ENCODE measurements at regions not wholly inside any gene's neighbourhood (a gene's known extent, or its start where the extent isn't known, plus 50 kb on each side); places are given as distances from the start of the nearest gene placed in this dataset.

- Histone ChIP-seq H3K9me3 (replicated peaks; ENCODE audit: control insufficient read depth, low read depth, low read length) (no peaks in the 10 kb centered on the region), H3K4me1 (ENCODE audit: control insufficient read depth, insufficient read depth, low read length) (no peaks in the 10 kb centered on the region), H3K27ac (ENCODE audit: low read length) (no peak overlapping the region), H3K36me3 (ENCODE audit: control insufficient read depth, insufficient read depth, low read length) (no peaks in the 10 kb centered on the region), H3K27me3 (ENCODE audit: control insufficient read depth, insufficient read depth, low read length) (no peaks in the 10 kb centered on the region), H3K4me3 (ENCODE audit: low read length) (no peak overlapping the region)
- DNase-seq, result no peak
- 73% methylated on average over 1 of the region's 2 CpGs for WGBS (ENCODE audit: insufficient coverage)
These were observed 768.1 kb upstream of the LRFN5 start for GRCh38 chr14:40838601-40839000.

DNA sequence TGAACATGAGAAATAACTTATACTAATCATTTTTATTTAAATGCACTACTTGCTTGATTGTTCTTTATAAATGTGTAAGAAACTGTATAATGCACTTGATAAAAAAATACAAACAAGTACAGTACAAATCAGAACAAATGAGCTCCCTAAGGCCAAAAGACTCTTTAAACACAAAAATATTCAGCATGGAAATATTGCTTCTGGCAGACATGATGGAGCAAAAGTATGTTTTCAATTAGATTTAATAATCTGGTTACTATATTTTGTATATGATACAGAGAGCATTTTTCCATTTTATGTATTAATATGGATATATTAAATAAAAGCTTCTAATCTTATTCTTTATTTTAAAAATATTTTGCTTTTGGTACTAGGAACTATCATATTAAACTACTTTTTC, 800.2 kb upstream of the LRFN5 start:
- Histone ChIP-seq H3K36me3 (ENCODE audit: control insufficient read depth, insufficient read depth, low read length) (no peaks in the 10 kb centered on the region), H3K27ac (ENCODE audit: low read length) (no peak overlapping the region), H3K4me1 (ENCODE audit: control insufficient read depth, insufficient read depth, low read length) (no peaks in the 10 kb centered on the region), H3K9me3 (replicated peaks; ENCODE audit: control insufficient read depth, low read depth, low read length) (no peaks in the 10 kb centered on the region), H3K27me3 (ENCODE audit: control insufficient read depth, insufficient read depth, low read length) (no peaks in the 10 kb centered on the region), H3K4me3 (ENCODE audit: low read length) (no peak overlapping the region)
- peak; percentile 83 for DNase-seq

DNA sequence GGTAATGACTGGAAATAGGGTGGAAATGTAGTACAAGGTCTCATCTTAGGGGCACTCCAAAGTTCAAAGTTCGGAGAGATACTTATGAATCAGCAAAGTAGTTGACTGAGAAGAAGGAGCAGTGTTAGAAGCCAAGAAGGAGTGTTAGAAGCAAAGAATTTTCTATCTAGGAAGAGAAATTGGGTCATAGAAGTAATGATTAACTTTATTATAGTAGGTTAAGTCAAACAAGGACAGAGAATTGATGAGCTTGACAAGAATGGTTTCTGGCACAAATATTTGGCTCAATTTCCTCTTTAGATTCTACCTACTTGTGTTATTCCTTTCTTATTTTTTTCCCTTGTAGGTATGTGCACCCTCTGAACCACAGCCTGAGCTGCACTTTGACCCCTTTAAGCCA, 810.5 kb upstream of the LRFN5 start:
- H3K36me3 ChIP-seq (ENCODE audit: control insufficient read depth, insufficient read depth, low read length), result no peaks in the 10 kb centered on the region
- WGBS (ENCODE audit: insufficient coverage), result 75% methylated on average over 1 of the region's 1 CpG
- H3K27ac ChIP-seq (ENCODE audit: low read length), result no peak overlapping the region
- H3K9me3 ChIP-seq (replicated peaks; ENCODE audit: control insufficient read depth, low read depth, low read length), result no peaks in the 10 kb centered on the region
- H3K4me3 ChIP-seq (ENCODE audit: low read length), result no peak overlapping the region
- DNase-seq, result no peak
- no peaks in the 10 kb centered on the region for H3K4me1 ChIP-seq (ENCODE audit: control insufficient read depth, insufficient read depth, low read length)
- no peaks in the 10 kb centered on the region for H3K27me3 ChIP-seq (ENCODE audit: control insufficient read depth, insufficient read depth, low read length)

DNA sequence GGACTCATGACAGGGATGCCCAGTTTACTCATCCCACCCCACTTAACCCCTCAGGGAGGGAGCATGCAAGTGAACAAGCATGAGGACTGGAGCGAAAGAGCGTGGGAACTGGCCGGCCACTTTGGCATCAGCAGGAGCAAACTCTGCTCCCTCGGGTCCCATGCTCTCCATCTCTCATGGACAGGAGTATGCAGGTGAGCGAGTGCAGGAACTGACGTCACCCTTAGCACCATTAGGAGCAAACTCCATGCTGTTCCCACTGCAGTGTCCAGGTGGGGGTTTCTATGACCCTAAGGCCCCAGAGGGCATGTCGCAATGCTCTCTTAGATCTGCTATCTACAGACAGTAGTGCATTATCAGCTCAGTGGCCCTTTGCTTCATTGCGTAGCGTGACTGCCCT, 821.8 kb upstream of the LRFN5 start:
- H3K4me1 ChIP-seq (ENCODE audit: control insufficient read depth, insufficient read depth, low read length), result no peaks in the 10 kb centered on the region
- H3K27ac ChIP-seq (ENCODE audit: low read length), result no peak overlapping the region
- no peaks in the 10 kb centered on the region for H3K9me3 ChIP-seq (replicated peaks; ENCODE audit: control insufficient read depth, low read depth, low read length)
- H3K36me3 ChIP-seq (ENCODE audit: control insufficient read depth, insufficient read depth, low read length), result no peaks in the 10 kb centered on the region
- H3K4me3 ChIP-seq (ENCODE audit: low read length), result no peak overlapping the region
- 92% methylated on average over 8 of the region's 9 CpGs for WGBS (ENCODE audit: insufficient coverage)
- no peak for DNase-seq
- no peaks in the 10 kb centered on the region for H3K27me3 ChIP-seq (ENCODE audit: control insufficient read depth, insufficient read depth, low read length)

GRCh38 chr14:40762685-40763084, 844.0 kb upstream of the LRFN5 start:
- no peaks in the 10 kb centered on the region for H3K27me3 ChIP-seq (ENCODE audit: control insufficient read depth, insufficient read depth, low read length)
- no CpG with 5 or more reads among the region's 1 CpG for WGBS (ENCODE audit: insufficient coverage)
- no peaks in the 10 kb centered on the region for H3K36me3 ChIP-seq (ENCODE audit: control insufficient read depth, insufficient read depth, low read length)
- no peaks in the 10 kb centered on the region for H3K4me1 ChIP-seq (ENCODE audit: control insufficient read depth, insufficient read depth, low read length)
- no peak overlapping the region for H3K27ac ChIP-seq (ENCODE audit: low read length)
- no peak for DNase-seq
- no peak overlapping the region for H3K4me3 ChIP-seq (ENCODE audit: low read length)
- H3K9me3 ChIP-seq (replicated peaks; ENCODE audit: control insufficient read depth, low read depth, low read length), result no peaks in the 10 kb centered on the region

- no peak overlapping the region for H3K27ac ChIP-seq (ENCODE audit: low read length)
- H3K9me3 ChIP-seq (replicated peaks; ENCODE audit: control insufficient read depth, low read depth, low read length), result no peaks in the 10 kb centered on the region
- no peaks in the 10 kb centered on the region for H3K4me1 ChIP-seq (ENCODE audit: control insufficient read depth, insufficient read depth, low read length)
- H3K36me3 ChIP-seq (ENCODE audit: control insufficient read depth, insufficient read depth, low read length), result no peaks in the 10 kb centered on the region
- no peaks in the 10 kb centered on the region for H3K27me3 ChIP-seq (ENCODE audit: control insufficient read depth, insufficient read depth, low read length)
- H3K4me3 ChIP-seq (ENCODE audit: low read length), result no peak overlapping the region
- WGBS (ENCODE audit: insufficient coverage), result no CpG with 5 or more reads among the region's 2 CpGs
- DNase-seq, result no peak
These were observed 844.5 kb upstream of the LRFN5 start for GRCh38 chr14:40762177-40762576.

DNA sequence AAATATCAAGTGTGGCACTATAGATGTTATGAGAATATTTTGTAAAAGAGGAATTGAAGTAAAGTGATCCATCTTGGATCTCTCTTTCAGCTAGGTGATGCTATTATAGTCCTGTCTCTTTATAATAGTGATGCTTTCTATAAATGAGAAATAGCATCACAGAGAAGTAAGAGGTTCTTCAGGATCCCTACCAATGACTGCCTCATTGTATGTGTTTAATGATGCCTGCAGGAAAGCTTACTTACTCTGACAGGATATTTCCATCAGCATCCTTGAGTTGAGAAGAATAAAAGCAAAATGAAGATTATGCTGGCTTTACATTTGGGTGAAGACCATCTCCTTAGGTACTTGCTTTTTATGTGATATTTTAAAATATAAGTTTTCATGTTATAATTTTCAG, 846.0 kb upstream of the LRFN5 start:
- no peak overlapping the region for H3K4me3 ChIP-seq (ENCODE audit: low read length)
- DNase-seq, result no peak
- no peaks in the 10 kb centered on the region for H3K36me3 ChIP-seq (ENCODE audit: control insufficient read depth, insufficient read depth, low read length)
- no peak overlapping the region for H3K27ac ChIP-seq (ENCODE audit: low read length)
- no peaks in the 10 kb centered on the region for H3K4me1 ChIP-seq (ENCODE audit: control insufficient read depth, insufficient read depth, low read length)
- H3K27me3 ChIP-seq (ENCODE audit: control insufficient read depth, insufficient read depth, low read length), result no peaks in the 10 kb centered on the region
- peaks cover 2% of the 10 kb centered on the region for H3K9me3 ChIP-seq (replicated peaks; ENCODE audit: control insufficient read depth, low read depth, low read length)

GRCh38 chr14:40758076-40758475, 848.6 kb upstream of the LRFN5 start:
- no CpG with 5 or more reads among the region's 2 CpGs for WGBS (ENCODE audit: insufficient coverage)
- H3K4me3 ChIP-seq (ENCODE audit: low read length), result no peak overlapping the region
- no peaks in the 10 kb centered on the region for H3K36me3 ChIP-seq (ENCODE audit: control insufficient read depth, insufficient read depth, low read length)
- no peak overlapping the region for H3K27ac ChIP-seq (ENCODE audit: low read length)
- no peaks in the 10 kb centered on the region for H3K27me3 ChIP-seq (ENCODE audit: control insufficient read depth, insufficient read depth, low read length)
- H3K4me1 ChIP-seq (ENCODE audit: control insufficient read depth, insufficient read depth, low read length), result no peaks in the 10 kb centered on the region
- peaks cover 4% of the 10 kb centered on the region for H3K9me3 ChIP-seq (replicated peaks; ENCODE audit: control insufficient read depth, low read depth, low read length)
- peak; percentile 88 for DNase-seq

DNA sequence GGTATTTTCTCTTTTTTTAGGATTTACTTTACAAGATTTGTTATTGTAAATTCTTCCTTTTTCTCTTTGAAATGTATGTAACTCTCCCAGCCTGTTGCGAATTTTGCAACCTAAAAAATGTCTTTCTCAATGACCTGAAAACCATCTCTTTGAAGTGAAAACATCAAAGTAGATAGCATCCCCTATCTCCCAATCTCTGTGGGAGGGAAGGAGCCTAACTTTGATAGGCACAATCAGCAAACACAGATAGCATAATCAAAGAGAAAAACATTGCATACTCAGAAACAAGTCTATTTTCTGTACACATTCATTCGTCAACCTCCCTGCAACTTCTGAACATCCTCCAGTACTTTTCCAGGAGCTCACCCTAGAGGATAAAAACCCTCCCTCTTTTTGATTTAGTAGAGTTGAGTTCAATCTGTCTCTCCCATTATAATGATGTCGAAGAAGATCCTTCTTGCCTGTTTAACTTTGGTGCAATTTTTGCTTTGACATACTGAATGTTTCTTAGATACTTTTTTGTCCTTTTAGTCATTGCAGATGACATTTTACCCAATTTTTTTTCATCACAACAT, 849.2 kb upstream of the LRFN5 start:
- Histone ChIP-seq H3K4me1 (ENCODE audit: control insufficient read depth, insufficient read depth, low read length) (no peaks in the 10 kb centered on the region), H3K4me3 (ENCODE audit: low read length) (no peak overlapping the region), H3K36me3 (ENCODE audit: control insufficient read depth, insufficient read depth, low read length) (no peaks in the 10 kb centered on the region), H3K27me3 (ENCODE audit: control insufficient read depth, insufficient read depth, low read length) (no peaks in the 10 kb centered on the region), H3K9me3 (replicated peaks; ENCODE audit: control insufficient read depth, low read depth, low read length) (peaks cover 4% of the 10 kb centered on the region), H3K27ac (ENCODE audit: low read length) (no peak overlapping the region)
- no CpG with 5 or more reads among the region's 3 CpGs for WGBS (ENCODE audit: insufficient coverage)
- peak; percentile 55 for DNase-seq

DNA sequence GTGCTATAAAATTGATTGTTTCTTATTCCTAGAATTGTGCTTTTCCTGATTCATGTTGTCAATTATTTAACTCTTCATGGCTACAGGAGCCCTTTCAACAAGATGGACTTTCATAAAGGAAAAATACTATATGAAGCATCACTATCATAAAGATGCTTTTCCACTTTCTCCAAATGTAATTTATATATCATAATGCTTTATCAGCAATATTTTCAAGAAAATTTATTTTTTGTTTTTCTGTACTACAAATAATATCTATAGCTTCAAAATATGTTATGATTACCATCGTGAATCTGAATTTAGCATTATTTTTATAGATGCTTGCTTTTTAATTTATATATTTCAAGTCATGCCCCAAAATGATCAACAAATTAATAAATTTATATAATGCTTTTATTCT, 873.5 kb upstream of the LRFN5 start:
- no peak overlapping the region for H3K27ac ChIP-seq (ENCODE audit: low read length)
- no CpG with 5 or more reads among the region's 1 CpG for WGBS (ENCODE audit: insufficient coverage)
- no peak for DNase-seq

DNA sequence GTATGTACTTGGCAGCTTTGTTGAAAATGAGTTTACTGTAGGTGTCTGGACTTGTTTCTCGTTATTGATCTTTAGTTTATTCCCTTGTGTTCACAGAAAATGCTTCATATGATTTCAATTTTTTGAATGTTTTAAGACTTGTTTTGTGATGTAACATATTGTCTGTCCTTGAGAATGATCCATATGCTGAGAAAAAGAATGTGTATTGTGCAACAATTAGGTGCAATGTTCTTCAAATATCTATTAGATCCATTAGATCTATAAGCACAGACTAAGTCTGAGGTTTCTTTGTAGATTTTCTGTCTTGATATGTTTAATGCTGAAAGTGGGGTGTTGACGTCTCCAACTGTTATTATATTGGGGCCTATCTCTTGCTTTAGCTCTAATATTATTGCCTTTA, 879.6 kb upstream of the LRFN5 start:
- H3K36me3 ChIP-seq (ENCODE audit: control insufficient read depth, insufficient read depth, low read length), result no peaks in the 10 kb centered on the region
- peaks cover 7% of the 10 kb centered on the region for H3K9me3 ChIP-seq (replicated peaks; ENCODE audit: control insufficient read depth, low read depth, low read length)
- H3K4me1 ChIP-seq (ENCODE audit: control insufficient read depth, insufficient read depth, low read length), result no peaks in the 10 kb centered on the region
- no peaks in the 10 kb centered on the region for H3K27me3 ChIP-seq (ENCODE audit: control insufficient read depth, insufficient read depth, low read length)
- DNase-seq, result no peak
- WGBS (ENCODE audit: insufficient coverage), result no CpG with 5 or more reads among the region's 2 CpGs
- H3K4me3 ChIP-seq (ENCODE audit: low read length), result no peak overlapping the region
- no peak overlapping the region for H3K27ac ChIP-seq (ENCODE audit: low read length)

More for the DNA sequence above, 873.5 kb upstream of the LRFN5 start:
- Histone ChIP-seq H3K4me1 (ENCODE audit: control insufficient read depth, insufficient read depth, low read length) (no peaks in the 10 kb centered on the region), H3K4me3 (ENCODE audit: low read length) (no peak overlapping the region), H3K36me3 (ENCODE audit: control insufficient read depth, insufficient read depth, low read length) (no peaks in the 10 kb centered on the region), H3K9me3 (replicated peaks; ENCODE audit: control insufficient read depth, low read depth, low read length) (peaks cover 12% of the 10 kb centered on the region), H3K27me3 (ENCODE audit: control insufficient read depth, insufficient read depth, low read length) (no peaks in the 10 kb centered on the region)

Data from muscle of leg (tissue), 3 donors.